Common myeloid progenitor, CD34-positive (primary cell): ENCODE measurements at regions not wholly inside any gene's neighbourhood (a gene's known extent, or its start where the extent isn't known, plus 50 kb on each side); places are given as distances from the start of the nearest gene placed in this dataset.

Experiments used
- CTCF ChIA-PET: fragments of 350-600 bp; sonication (Branson Sonifier 250); formaldehyde crosslinking; loops from one replicate; lab custom pipeline; 2021; ENCODE audit warnings: antibody characterized with exemption; lab: Charles Lee
- POLR2A ChIA-PET: fragments of 350-600 bp; sonication (Branson Sonifier 250); formaldehyde crosslinking; loops from one replicate; lab custom pipeline; 2021; ENCODE audit warnings: antibody characterized with exemption; lab: Charles Lee
- DNase-seq, 3 donors: peaks; one replicate each; pipeline versions ENCODE4 v3.0.0 to v3.0.0-alpha.2; 2013
- H3K27ac ChIP-seq, 2 experiments: 1 replicate in 1 of 2; 2 replicates in 1 of 2; pipeline ENCODE4 v1.7.0; 2013; ENCODE audit warnings: inconsistent platforms in 2 of 2, low read length in 2 of 2, mild to moderate bottlenecking in 2 of 2, low read depth in 1 of 2, moderate library complexity in 1 of 2; ENCODE audit not compliant: severe bottlenecking in 2 of 2, insufficient read depth in 1 of 2, poor library complexity in 1 of 2
- H3K27me3 ChIP-seq, 5 experiments: replicated peaks in 2 of 5; 1 replicate in 3 of 5; 2 replicates in 2 of 5; pipeline versions ENCODE4 v1.6.1 to v1.7.0; 2013; ENCODE audit warnings: low read length in 4 of 5, mild to moderate bottlenecking in 2 of 5, moderate library complexity in 2 of 5, inconsistent platforms in 1 of 5; ENCODE audit not compliant: insufficient read depth in 5 of 5, control insufficient read depth in 4 of 5
- H3K36me3 ChIP-seq, 4 experiments: 1 replicate in 2 of 4; 2 replicates in 2 of 4; pipeline versions ENCODE4 v1.6.1 to v1.7.0; 2013; ENCODE audit warnings: low read length in 3 of 4, control low read depth in 1 of 4, mild to moderate bottlenecking in 1 of 4; ENCODE audit not compliant: control insufficient read depth in 4 of 4, insufficient read depth in 4 of 4
- H3K4me1 ChIP-seq, 4 experiments: 1 replicate in 3 of 4; 2 replicates in 1 of 4; pipeline versions ENCODE4 v1.6.1 to v1.7.1; 2013; ENCODE audit warnings: low read length in 3 of 4, mild to moderate bottlenecking in 3 of 4, control low read depth in 1 of 4, inconsistent platforms in 1 of 4, moderate library complexity in 1 of 4; ENCODE audit not compliant: control insufficient read depth in 4 of 4, insufficient read depth in 4 of 4; ENCODE audit errors: control extremely low read depth in 1 of 4
- H3K4me3 ChIP-seq, 7 experiments: 1 replicate in 4 of 7; 2 replicates in 3 of 7; pipeline versions ENCODE4 v1.5.1 to v1.7.0; 2013; ENCODE audit warnings: mild to moderate bottlenecking in 7 of 7, low read length in 6 of 7, moderate library complexity in 6 of 7, inconsistent platforms in 2 of 7, low read depth in 2 of 7, control low read depth in 1 of 7; ENCODE audit not compliant: insufficient read depth in 4 of 7, control insufficient read depth in 1 of 7; ENCODE audit errors: extremely low read depth in 1 of 7
- H3K9me3 ChIP-seq, 5 experiments: 1 replicate in 4 of 5; 2 replicates in 1 of 5; pipeline versions ENCODE4 v1.6.1 to v1.7.1; 2013; ENCODE audit warnings: low read length in 4 of 5, mild to moderate bottlenecking in 2 of 5, inconsistent platforms in 1 of 5, low read depth in 1 of 5, moderate library complexity in 1 of 5; ENCODE audit not compliant: control insufficient read depth in 4 of 5, insufficient read depth in 2 of 5; ENCODE audit errors: control extremely low read depth in 1 of 5
- WGBS: methylation state at CpG from one replicate; pipeline ENCODE4 v1.1.5; 2013; ENCODE audit not compliant: insufficient coverage; 5-methylcytosine and 5-hydroxymethylcytosine counted together

- peak overlapping the region in 1 of 2 experiments; percentile 90 for H3K27ac ChIP-seq
- POLR2A ChIA-PET: no interaction called here
- 50% methylated on average over 2 of the region's 6 CpGs for WGBS
Measured at GRCh38 chr11:109945626-109946321, 147.4 kb upstream of the ZC3H12C start.

GRCh38 chr11:109946322-109946846 lies 146.8 kb upstream of the ZC3H12C start:
- ChIA-PET POLR2A (interaction anchor here (0.7 kb wide), 1 partner anchor 147 kb away, joined by 3 read pairs; the partner anchor contains the start of gene ZC3H12C), CTCF (interaction anchor here (0.6 to 3.8 kb wide), 5 partner anchors 25 to 301 kb away, joined by 3 to 22 read pairs (median 3); partner anchors contain the start of gene ZC3H12C)
- Histone ChIP-seq H3K4me3 (peak overlapping the region in 5 of 7 experiments; percentile 3 to 74 (median 42)), H3K27me3 (no peaks in the 10 kb centered on the region), H3K27ac (peak overlapping the region; percentile 78 to 90), H3K4me1 (peaks cover 0 to 8% (median 4%) of the 10 kb centered on the region in 4 experiments), H3K9me3 (peaks cover 0 to 15% (median 4%) of the 10 kb centered on the region in 5 experiments), H3K36me3 (no peaks in the 10 kb centered on the region)
- 1% methylated on average over 6 of the region's 8 CpGs for WGBS
- DNase-seq: peak; percentile 95 to 98 (median 98)

More at GRCh38 chr11:109945626-109946321, 147.4 kb upstream of the ZC3H12C start:
- Histone ChIP-seq H3K9me3 (peaks cover 0 to 15% (median 4%) of the 10 kb centered on the region in 5 experiments), H3K27me3 (no peaks in the 10 kb centered on the region), H3K4me1 (peaks cover 0 to 8% (median 4%) of the 10 kb centered on the region in 4 experiments), H3K4me3 (peak overlapping the region in 3 of 7 experiments; percentile 9 to 64 (median 42)), H3K36me3 (no peaks in the 10 kb centered on the region)
- CTCF ChIA-PET: interaction anchor here (0.9 to 3.8 kb wide), 7 partner anchors 93 to 430 kb away, joined by 3 to 22 read pairs (median 3); partner anchors contain the start of gene ZC3H12C
- DNase-seq: peak in 1 of 3 donors; percentile 8

- Histone ChIP-seq H3K4me1 (peaks cover 0 to 11% (median 5%) of the 10 kb centered on the region in 4 experiments), H3K27ac (no peak overlapping the region), H3K9me3 (peaks cover 0 to 10% (median 4%) of the 10 kb centered on the region in 5 experiments), H3K4me3 (no peak overlapping the region), H3K36me3 (no peaks in the 10 kb centered on the region), H3K27me3 (no peaks in the 10 kb centered on the region)
- CTCF ChIA-PET: interaction anchor here (1.2 kb wide), 1 partner anchor 13 kb away, joined by 3 read pairs; no protein-coding TSS in a partner anchor
- DNase-seq: no peak
- POLR2A ChIA-PET: no interaction called here
- WGBS: 94% methylated on average over 2 of the region's 2 CpGs
Measured at GRCh38 chr11:109954534-109954933, 138.7 kb upstream of the ZC3H12C start.

GRCh38 chr11:109956124-109956793 lies 136.9 kb upstream of the ZC3H12C start:
- 80% methylated on average over 1 of the region's 3 CpGs for WGBS
- Histone ChIP-seq H3K27me3 (no peaks in the 10 kb centered on the region), H3K9me3 (peaks cover 0 to 2% (median 0%) of the 10 kb centered on the region in 5 experiments), H3K4me3 (peak overlapping the region in 1 of 7 experiments; percentile 46), H3K36me3 (no peaks in the 10 kb centered on the region), H3K27ac (no peak overlapping the region), H3K4me1 (peaks cover 0 to 11% (median 5%) of the 10 kb centered on the region in 4 experiments)
- peak in 2 of 3 donors; percentile 38 to 44 for DNase-seq
- POLR2A ChIA-PET: no interaction called here
- CTCF ChIA-PET: no interaction called here

GRCh38 chr11:109957000-109957399 lies 136.2 kb upstream of the ZC3H12C start:
- Histone ChIP-seq H3K4me3 (no peak overlapping the region), H3K4me1 (peaks cover 0 to 11% (median 5%) of the 10 kb centered on the region in 4 experiments), H3K36me3 (no peaks in the 10 kb centered on the region), H3K27ac (no peak overlapping the region), H3K9me3 (peaks cover 0 to 2% (median 0%) of the 10 kb centered on the region in 5 experiments), H3K27me3 (no peaks in the 10 kb centered on the region)
- no peak for DNase-seq
- ChIA-PET CTCF (no interaction called here), POLR2A (no interaction called here)
- WGBS: no CpG with 5 or more reads among the region's 6 CpGs

- ChIA-PET CTCF (no interaction called here), POLR2A (no interaction called here)
Measured at GRCh38 chr11:109957601-109958000, 135.6 kb upstream of the ZC3H12C start.

More at GRCh38 chr11:109957601-109958000, 135.6 kb upstream of the ZC3H12C start:
- H3K4me3 ChIP-seq: no peak overlapping the region
- DNase-seq: no peak
- no peaks in the 10 kb centered on the region for H3K27me3 ChIP-seq
- H3K27ac ChIP-seq: no peak overlapping the region
- H3K9me3 ChIP-seq: peaks cover 0 to 2% (median 0%) of the 10 kb centered on the region in 5 experiments
- peaks cover 0 to 11% (median 5%) of the 10 kb centered on the region in 4 experiments for H3K4me1 ChIP-seq
- H3K36me3 ChIP-seq: no peaks in the 10 kb centered on the region
